ENCODE measurements at regions not wholly inside any gene's neighbourhood (a gene's known extent, or its start where the extent isn't known, plus 50 kb on each side); places are given as distances from the start of the nearest gene placed in this dataset.

- TF ChIP-seq, protein P1, sequence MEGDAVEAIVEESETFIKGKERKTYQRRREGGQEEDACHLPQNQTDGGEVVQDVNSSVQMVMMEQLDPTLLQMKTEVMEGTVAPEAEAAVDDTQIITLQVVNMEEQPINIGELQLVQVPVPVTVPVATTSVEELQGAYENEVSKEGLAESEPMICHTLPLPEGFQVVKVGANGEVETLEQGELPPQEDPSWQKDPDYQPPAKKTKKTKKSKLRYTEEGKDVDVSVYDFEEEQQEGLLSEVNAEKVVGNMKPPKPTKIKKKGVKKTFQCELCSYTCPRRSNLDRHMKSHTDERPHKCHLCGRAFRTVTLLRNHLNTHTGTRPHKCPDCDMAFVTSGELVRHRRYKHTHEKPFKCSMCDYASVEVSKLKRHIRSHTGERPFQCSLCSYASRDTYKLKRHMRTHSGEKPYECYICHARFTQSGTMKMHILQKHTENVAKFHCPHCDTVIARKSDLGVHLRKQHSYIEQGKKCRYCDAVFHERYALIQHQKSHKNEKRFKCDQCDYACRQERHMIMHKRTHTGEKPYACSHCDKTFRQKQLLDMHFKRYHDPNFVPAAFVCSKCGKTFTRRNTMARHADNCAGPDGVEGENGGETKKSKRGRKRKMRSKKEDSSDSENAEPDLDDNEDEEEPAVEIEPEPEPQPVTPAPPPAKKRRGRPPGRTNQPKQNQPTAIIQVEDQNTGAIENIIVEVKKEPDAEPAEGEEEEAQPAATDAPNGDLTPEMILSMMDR (IDR thresholded peaks at IDR 0.05; ENCODE audit: poor library complexity), result no peak
- TF ChIP-seq EZH2phosphoT487 (IDR thresholded peaks at IDR 0.05; ENCODE audit: low read depth, severe bottlenecking, unreplicated experiment) (no peak), EZH2 (IDR thresholded peaks at IDR 0.05; ENCODE audit: borderline replicate concordance) (no peak)
Measured at GRCh38 chr2:128389388-128390086, 70.9 kb upstream of the HS6ST1 start.
